ENCODE measurements at regions not wholly inside any gene's neighbourhood (a gene's known extent, or its start where the extent isn't known, plus 50 kb on each side); places are given as distances from the start of the nearest gene placed in this dataset.

DNA sequence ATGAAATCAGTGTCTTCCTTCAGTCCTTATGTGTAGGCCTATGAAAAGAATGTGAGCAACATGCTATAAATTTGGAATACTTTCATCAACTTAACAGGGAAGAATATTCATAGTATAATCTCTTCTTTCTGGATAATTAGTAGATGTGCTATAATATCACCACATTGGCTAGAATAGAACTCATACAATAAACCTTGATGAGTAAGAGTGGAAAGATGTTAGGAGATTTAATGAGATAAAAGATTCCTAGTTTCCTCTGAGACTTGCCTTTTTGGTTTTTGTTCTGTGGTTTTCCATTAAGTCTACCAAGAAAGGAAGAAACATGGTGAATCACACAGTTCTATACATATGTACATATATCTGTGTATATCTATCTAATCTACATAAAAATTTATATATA is 301.8 kb upstream of the PRR16 start:
- TF ChIP-seq POLR2A (IDR thresholded peaks at IDR 0.05), result no peak
- TF ChIP-seq, protein P1, sequence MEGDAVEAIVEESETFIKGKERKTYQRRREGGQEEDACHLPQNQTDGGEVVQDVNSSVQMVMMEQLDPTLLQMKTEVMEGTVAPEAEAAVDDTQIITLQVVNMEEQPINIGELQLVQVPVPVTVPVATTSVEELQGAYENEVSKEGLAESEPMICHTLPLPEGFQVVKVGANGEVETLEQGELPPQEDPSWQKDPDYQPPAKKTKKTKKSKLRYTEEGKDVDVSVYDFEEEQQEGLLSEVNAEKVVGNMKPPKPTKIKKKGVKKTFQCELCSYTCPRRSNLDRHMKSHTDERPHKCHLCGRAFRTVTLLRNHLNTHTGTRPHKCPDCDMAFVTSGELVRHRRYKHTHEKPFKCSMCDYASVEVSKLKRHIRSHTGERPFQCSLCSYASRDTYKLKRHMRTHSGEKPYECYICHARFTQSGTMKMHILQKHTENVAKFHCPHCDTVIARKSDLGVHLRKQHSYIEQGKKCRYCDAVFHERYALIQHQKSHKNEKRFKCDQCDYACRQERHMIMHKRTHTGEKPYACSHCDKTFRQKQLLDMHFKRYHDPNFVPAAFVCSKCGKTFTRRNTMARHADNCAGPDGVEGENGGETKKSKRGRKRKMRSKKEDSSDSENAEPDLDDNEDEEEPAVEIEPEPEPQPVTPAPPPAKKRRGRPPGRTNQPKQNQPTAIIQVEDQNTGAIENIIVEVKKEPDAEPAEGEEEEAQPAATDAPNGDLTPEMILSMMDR (IDR thresholded peaks at IDR 0.05), result no peak
- no peaks in the 10 kb centered on the region for H3K27me3 ChIP-seq
- no peak overlapping the region for H3K4me3 ChIP-seq
- H3K36me3 ChIP-seq (replicated peaks in 1 of 2), result no peaks in the 10 kb centered on the region
- no peak for DNase-seq
- no peaks in the 10 kb centered on the region for H3K4me1 ChIP-seq (replicated peaks in 1 of 2)
- H3K9me3 ChIP-seq (replicated peaks in 1 of 3), result no peaks in the 10 kb centered on the region
- intact Hi-C loops (cut with DNase I), result no loop called here
- H3K27ac ChIP-seq, result no peak overlapping the region

DNA sequence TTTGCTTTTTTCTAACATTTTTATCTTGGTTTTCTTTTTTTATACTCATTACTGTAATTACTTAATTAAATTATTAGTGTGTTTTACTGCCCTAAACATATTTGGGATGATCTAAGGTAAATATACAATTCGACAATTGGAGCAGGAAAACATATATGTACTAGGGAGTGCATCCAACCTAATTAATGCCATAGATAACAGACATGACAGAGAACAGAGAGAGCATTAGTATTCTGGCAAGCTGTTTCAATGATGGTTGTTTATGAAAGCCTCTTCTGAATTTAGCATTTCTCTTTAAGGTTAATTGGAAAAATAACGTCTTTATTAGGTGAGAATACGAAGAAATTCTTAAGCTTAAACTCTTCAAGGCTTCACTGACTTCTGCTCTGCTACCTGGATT is 300.1 kb upstream of the PRR16 start:
- no peak for DNase-seq
- intact Hi-C loops (cut with DNase I), result no loop called here
- Histone ChIP-seq H3K27me3 (no peaks in the 10 kb centered on the region), H3K4me3 (no peak overlapping the region), H3K4me1 (replicated peaks in 1 of 2) (no peaks in the 10 kb centered on the region), H3K27ac (no peak overlapping the region), H3K36me3 (replicated peaks in 1 of 2) (no peaks in the 10 kb centered on the region), H3K9me3 (replicated peaks in 1 of 3) (no peaks in the 10 kb centered on the region)
- 59 to 72% (median 69%) methylated on average over 3 of the region's 3 CpGs for WGBS, 4 donors
- TF ChIP-seq, protein P1 (IDR thresholded peaks at IDR 0.05), result no peak
- no peak for TF ChIP-seq POLR2A (IDR thresholded peaks at IDR 0.05)

DNA sequence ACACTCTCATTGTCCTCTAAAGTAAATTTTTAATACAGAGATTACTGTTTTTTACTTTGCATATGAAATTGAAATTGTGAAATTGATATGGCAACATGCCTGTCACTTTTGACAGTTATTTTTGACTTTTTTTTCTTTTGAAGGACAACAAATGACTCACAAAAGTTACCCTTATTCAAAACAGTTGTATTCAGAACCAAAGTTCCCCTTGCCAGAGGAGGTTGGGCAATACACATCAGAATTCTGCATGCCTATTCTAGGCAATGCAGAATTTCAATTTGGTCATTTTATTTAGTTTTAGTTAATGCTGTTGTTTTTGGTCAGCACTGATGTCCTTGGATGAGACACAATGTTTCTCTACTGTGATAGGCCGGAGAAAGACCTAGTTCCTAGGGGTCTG is 299.1 kb upstream of the PRR16 start:
- WGBS, 4 donors, result 65 to 83% (median 73%) methylated on average over 1 of the region's 1 CpG
- H3K9me3 ChIP-seq (replicated peaks in 1 of 3), result no peaks in the 10 kb centered on the region
- TF ChIP-seq, protein P1 (IDR thresholded peaks at IDR 0.05), result no peak
- TF ChIP-seq POLR2A (IDR thresholded peaks at IDR 0.05), result no peak
- peak in 1 of 7 donors; percentile 12 for DNase-seq
- no peak overlapping the region for H3K27ac ChIP-seq
- no peaks in the 10 kb centered on the region for H3K36me3 ChIP-seq (replicated peaks in 1 of 2)
- no peaks in the 10 kb centered on the region for H3K27me3 ChIP-seq
- H3K4me1 ChIP-seq (replicated peaks in 1 of 2), result no peaks in the 10 kb centered on the region
- intact Hi-C loops (cut with DNase I), result no loop called here
- no peak overlapping the region for H3K4me3 ChIP-seq

DNA sequence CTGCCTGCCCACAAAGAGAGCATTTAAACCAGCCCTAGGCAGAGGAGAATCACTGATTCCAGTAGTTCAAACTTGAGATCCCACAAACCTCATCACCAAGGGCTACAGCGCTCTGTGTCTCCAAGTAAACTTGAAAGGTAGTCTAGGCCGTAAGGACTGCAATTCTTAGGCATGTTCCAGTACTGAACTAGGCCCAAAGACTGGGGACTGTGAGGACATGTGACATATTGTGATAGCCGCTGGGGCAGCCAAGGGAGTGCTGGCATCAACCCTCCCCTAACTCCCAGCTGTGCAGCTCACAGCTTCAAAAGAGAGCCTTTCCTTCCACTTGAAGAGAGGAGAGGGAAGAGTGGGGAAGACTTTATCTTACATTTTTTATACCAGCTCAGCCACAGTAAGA is 291.0 kb upstream of the PRR16 start:
- no peak overlapping the region for H3K27ac ChIP-seq
- no peak for DNase-seq
- intact Hi-C loops (cut with DNase I), result no loop called here
- no peaks in the 10 kb centered on the region for H3K27me3 ChIP-seq
- no peak overlapping the region for H3K4me3 ChIP-seq
- no peaks in the 10 kb centered on the region for H3K9me3 ChIP-seq (replicated peaks in 1 of 3)
- no peak for TF ChIP-seq POLR2A (IDR thresholded peaks at IDR 0.05)
- TF ChIP-seq, protein P1 (IDR thresholded peaks at IDR 0.05), result no peak
- no peaks in the 10 kb centered on the region for H3K36me3 ChIP-seq (replicated peaks in 1 of 2)
- 87 to 94% (median 92%) methylated on average over 3 of the region's 3 CpGs for WGBS, 4 donors
- H3K4me1 ChIP-seq (replicated peaks in 1 of 2), result no peaks in the 10 kb centered on the region
